ENCODE measurements at regions not wholly inside any gene's neighbourhood (a gene's known extent, or its start where the extent isn't known, plus 50 kb on each side); places are given as distances from the start of the nearest gene placed in this dataset.
"Not testable (repeated sequence)": the region's sequence is repeated elsewhere in the genome, so short reads cannot be mapped to it uniquely, and the experiment has no call there.

DNA sequence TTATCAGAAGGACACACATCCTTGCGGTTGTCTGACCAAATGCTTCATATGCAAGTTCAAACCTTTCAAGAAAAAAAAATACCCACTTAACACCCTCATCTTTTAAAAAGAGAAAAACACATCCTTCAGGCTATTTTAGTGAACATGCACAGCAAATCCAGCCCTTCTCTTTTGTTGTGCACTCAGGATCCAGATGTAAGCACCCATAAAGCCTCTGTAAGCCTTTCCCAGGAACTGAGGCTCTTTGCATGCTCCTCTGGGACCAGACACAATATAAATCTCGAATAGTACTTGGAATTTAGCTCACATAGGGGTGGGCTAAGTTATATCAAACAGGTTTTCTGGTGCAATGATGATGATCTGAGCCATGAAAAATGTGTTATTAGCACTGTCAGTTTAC, 308.8 kb upstream of the FAM98A start:
- DNase-seq: no peak

DNA sequence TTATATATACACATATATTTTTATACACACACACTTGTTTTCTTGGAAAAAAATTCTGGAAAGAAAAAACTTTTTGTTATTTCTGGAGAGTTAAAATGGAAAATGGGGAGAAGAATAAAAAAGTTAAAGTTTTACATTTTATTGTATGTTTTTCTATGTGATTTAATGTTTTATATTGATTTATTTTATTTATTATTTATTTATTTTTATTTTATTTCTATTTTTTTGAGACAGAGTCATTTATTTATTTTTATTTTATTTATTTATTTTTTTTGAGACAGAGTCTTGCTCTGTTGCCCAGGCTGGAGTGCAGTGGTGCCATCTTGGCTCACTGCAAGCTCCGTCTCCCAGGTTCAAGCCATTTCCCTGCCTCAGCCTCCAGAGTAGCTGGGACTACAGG, 307.0 kb upstream of the FAM98A start:
- DNase-seq: not testable (repeated sequence)

DNA sequence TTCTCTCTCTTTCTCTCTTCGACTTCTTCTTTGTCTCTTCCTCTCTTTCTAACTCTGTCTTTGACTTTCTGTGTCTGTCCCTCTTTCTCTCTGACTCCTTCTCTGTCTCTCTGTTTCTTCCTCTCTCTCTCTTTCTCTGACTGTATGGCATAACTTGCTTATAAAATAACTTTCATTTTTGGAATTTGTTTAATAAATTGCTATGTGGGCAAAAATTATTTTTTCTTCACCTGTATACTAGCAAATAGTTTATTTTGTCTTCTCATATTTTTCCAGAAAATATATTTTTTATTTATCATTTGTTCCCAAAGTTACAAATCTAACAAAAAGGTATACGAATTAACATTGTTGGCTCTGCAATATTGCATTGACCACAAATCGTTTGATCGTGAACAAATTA, 305.7 kb upstream of the FAM98A start:
- DNase-seq: no peak

DNA sequence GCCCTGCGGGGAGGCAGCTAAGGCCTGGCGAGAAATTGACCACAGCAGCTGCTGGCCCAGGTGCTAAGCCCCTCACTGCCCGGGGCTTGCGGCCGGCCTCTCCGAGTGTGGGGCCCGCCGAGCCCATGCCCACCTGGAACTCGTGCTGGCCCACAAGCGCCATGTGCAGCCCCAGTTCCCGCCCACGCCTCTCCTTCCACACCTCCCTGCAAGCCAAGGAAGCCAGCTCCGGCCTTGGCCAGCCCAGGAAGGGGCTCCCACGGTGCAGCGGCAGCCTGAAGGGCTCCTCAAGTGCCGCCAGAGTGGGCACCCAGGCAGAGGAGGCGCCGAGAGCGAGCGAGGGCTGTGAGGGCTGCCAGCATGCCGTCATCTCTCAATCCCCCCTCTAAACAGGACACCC, 304.6 kb upstream of the FAM98A start:
- no peak for DNase-seq

DNA sequence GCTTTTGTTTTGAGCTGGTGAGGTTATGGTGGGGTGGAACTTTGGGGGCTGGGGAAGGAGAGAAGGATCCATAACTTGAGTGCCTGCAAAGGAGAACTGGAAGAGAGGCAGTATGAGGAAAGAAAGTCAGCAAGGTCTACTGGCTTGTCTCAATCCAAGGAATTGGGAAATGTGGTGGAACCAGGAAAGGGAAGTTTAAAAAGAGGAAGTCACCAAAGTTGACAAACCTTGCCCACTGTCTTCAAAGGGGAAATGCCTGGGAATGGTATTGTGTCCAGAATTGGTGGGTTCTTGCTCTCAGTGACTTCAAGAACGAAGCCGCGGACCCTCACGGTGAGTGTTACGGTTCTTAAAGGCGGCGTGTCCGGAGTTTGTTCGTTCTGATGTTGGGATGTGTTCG, 304.1 kb upstream of the FAM98A start:
- DNase-seq: no peak

DNA sequence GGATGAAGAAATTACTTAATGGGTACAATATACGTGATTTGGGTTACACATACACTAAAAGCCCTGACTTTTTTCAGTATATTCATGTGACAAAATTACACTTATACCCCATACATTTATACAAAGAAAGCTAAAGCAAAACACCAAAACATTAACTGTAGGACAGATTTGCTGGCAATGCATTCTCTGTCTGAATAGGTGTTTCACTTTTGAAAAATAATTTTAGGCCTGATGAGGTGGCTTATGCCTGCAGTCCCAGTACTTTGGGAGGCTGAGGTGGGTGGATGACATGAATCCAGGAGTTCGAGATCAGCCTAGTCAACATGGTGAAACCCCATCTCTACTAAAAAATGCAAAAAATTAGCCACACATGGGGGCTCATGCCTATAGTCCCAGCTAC, 301.5 kb upstream of the FAM98A start:
- DNase-seq: no peak

DNA sequence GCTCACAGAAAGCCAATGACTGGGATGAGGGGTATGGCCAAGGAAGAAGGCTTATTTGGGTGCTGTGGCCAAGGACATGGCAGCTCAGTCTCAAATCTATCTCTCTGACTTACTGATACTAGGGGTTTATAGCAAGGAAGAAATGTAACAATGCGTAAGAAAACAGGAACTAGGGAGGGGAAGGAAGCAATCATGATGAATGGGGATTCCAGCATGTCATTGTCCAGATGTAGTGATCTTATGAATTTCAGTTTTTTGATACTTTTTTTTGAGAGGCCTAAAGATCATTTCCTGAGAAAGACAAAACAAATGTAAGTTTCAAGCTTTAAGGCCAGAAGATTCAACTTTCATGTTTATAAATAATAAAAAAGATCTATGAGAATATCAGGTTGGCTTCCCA, 298.6 kb upstream of the FAM98A start:
- DNase-seq: no peak

DNA sequence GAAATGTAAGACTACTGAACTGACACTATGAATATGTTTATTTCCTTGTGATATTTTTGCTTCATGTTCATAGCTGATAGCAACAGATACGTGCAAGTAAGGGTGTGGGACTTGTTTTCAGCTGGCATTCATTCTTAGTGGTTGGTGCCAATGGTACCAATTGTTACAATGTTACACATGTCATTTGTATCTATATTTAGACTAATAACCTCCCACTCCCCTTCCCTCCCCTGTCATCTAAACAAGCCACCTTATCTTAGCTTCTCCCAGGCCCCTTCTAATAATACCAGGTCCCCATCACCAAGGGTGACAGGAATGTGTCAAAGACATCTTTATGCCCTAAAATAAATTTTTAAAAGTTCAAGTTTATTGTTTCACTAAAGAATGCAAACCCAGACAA, 294.7 kb upstream of the FAM98A start:
- DNase-seq: no peak

DNA sequence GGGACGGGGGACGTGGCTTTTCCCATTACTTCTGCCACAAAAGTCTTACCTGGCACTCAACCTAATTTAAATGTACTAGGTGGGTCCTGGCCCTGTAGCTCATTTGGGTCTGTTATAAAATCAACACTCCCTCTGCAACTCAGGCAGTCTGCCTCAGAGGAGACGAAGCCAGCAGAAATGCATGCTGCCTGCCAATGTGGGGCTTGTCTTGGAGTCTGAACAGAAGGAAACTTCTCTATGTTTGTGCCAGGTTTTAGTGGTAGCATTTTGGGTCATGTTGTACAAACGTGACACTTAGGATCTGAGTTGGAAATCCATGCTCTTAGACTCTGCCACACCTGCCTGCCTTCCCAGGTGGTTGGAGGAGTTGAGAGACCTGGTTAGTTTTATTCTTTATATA, 292.5 kb upstream of the FAM98A start:
- no peak for DNase-seq

DNA sequence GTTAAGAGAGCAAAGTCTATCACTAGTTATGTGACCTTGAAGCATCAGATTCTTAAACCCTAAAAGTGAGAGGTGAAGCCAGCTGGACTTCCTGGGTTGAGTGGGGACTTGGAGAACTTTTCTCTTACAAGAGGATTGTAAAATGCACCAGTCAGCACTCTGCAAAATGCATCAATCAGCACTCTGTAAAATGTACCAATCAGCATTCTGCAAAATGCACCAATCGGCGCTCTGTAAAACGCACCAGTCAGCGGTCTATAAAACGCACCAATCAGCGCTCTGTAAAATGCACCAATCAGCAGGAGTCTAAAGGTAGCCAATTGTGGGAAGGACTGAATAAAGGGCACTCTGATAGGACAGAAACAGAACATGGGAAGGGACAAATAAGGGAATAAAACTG, 291.6 kb upstream of the FAM98A start:
- DNase-seq: no peak

DNA sequence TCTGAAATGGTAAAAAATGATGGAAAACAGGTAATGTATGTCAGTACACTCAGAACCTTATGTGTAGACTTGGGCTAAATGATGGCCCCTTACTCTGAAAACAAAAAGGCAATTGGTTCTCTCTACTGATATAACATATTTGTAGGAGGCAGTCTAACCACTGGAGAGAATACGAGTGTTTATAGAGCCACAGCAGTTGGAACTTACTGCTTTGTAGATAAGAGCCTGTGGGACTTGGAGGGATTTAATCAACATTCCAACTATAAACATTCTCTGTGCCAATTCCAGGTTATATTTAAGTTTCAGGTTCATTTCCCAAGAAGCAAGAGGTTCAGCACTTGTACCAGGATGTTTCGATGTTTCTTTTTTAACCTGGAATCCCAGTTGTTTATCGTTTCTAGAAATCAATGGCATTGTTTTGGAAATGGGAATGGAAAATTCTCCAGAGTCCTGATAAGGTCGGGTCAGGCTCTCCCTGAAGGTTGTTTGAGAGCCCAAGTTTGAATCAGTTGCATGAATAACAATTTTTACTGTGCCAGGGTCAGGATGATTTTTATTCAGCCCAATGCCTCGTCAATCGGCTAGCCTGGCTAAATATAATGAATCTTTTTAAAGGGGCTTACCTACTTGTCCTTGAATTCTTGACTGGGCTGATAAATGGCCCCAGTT, 278.4 kb upstream of the FAM98A start:
- no peak for DNase-seq

DNA sequence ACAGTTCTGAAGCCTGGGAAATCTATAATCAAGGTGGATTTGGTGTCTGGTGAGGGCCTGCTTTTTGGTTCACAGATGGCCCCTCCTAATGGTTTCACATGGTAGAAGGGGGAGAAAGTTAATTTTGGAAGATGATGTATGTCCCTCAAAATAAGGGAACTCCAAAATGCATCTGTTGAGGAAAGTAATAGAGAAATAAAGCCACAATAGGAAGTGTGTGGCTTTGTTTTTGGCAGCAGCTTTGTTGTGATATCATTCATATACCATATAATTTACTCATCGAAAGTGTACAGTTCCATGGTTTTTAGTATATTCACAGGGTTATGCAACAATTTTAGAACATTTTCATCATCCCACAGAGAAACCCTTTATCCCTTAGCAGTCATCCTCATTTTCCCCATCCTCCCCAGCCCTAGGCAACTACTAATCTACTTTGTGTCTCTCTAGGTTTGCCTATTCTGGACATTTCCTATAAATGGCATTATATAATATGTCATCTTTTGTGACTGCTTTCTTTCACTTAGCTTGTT, 274.0 kb upstream of the FAM98A start:
- no peak for DNase-seq

DNA sequence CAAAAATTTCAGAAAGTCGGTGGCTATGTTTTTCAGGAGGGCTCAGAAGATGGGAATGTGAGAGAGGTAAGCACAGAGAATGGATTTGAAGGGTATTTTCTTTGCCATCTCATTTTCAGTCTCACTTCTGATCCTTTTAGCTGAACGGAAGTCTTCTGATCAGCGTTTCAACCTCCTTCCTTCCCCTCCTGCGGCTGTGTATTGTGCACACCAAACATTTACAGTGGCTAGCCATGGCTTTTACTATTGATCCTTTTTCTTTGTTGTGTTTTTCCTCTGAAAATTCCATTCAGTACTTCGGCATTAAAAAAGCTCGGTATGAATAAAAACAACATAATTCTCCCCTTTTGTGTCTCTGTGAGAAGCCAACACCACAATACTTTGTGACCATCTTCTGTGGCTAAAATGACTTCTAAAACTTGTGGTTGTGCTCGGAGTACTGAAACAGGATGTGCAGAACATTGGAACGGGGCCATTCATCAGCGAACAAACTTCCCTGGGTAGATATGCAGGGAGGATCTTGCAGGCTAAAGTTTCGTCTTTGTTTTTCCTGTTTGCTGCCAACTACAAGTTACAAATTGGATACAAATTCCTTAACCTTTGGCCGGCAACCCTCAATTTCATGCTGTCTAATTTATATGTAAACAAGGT, 260.8 kb upstream of the FAM98A start:
- no peak for DNase-seq

DNA sequence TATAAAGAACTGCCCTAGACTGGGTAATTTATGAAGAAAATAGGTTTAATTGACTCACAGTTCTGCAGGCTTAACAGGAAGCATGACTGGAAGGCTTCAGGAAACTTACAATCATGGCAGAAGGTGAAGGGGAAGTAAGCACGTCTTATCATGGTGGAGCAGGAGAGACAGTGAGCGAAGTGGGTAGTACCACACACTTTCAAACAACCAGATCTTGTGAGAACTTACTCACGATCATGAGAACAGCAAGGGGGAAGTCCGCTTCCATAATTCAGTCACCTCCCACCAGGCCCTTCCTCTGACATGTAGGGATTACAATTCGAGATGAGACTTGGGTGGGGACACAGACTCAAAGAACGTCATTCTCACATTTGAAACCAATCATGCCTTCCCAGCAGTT, 260.1 kb upstream of the FAM98A start:
- no peak for DNase-seq

DNA sequence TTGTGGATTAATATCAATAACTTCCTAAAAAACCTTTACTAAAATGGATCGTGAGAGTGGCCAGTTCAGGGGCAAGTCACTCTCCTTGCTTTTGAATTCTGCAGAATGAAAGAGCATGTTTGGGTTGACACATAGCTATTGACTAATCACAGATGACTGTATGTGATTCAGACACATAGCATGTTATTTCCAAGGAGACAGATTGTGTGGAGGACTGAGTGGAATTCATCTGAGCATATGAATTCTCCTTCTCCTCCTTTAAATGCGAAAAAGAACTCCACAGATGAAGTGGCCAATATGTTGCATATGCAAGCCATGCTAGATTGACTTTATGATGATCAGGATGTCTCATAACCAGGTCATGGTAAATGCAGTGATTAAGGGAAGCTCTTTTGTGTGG, 249.4 kb upstream of the FAM98A start:
- peak; percentile 57 for DNase-seq

DNA sequence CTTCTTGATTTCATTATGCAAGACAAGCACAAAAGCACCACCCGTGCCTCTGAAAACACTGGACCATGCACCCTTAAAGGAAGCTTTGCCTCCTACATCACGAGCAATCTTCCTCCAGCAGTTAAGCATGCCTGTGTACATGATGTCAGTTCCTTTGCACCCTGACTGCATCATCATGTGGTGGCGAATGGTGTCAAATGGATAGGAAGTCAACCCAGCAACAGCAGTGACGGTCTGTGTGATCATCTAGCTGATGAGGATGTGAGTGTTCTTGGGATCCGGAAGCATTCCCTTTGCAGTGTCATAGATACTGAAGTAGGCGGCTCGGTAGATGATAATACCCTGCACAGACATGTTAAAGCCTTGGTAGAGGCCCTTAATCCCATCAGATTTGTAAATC, 240.7 kb upstream of the FAM98A start:
- no peak for DNase-seq

DNA sequence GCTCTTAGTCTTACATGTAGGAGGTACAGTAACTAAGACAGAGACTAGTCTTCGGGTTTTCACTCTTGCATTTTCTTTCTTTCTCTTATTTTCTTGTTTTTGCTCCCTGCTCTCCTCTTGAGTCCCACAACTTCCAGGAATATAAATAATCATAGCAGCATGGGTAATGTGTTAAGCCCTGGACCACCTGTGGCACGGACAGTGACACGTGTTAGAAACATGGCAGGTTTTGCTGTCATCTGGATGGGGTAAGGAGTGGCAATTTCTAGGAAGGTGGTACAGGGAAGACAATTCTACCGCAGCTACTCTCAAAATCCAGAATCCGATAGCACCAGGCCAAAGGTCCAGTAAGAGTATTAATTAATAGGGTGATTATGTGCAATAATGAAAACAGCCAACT, 237.5 kb upstream of the FAM98A start:
- no peak for DNase-seq

DNA sequence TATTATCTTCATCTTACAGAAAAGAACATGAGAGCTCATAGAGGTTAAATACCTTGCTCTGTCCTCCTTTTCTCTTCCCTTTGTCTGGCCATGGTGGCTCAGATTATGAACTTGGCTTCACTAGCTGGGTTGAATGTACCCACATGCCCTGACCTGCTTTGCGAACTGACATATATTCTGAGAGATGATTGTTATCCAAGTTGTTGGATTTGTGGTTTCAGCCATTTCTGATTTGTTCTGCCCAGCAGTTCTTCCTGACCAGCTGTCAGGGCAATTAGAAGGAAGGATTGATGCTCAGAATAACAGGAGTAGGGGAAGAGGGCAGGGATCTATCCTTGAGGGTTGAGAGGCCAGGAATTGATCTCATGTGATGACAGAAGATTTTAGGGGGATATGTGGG, 236.8 kb upstream of the FAM98A start:
- no peak for DNase-seq

DNA sequence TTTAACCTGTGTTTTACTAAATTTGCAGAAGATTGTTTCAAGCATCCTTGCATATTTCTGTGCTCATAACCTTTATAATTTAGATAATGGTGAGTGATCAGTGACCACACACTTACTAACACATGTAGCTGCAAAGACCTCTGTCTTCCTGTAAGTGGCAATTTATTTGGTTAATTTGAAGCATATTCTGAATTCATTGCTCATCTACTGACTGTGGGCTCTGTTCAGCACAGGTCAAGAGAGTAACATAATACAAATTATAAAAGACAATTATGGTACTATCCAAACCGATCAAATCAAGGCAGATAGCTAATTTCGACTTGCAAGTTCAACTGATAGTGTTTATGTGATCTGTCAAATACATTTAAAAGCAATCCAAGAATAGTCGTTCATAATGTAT, 223.9 kb upstream of the FAM98A start:
- no peak for DNase-seq

DNA sequence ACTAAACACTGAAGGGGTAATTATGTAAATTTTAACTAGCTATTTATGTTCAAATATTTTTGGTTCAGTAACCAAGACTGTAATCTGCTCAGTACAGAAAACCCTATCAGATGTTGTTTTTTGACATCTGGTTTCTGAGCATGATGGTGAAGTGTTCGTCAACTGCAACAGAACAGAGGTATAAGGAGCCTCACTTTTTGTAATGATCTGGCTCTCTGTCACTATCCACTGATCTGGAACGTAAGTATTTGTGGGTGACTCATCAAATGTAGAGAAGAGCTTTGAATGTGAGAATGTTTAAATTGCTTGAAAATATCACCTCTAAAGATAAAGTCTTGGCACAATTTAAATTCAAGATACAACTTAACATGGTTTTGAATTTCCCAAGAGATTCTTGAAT, 213.6 kb upstream of the FAM98A start:
- DNase-seq: no peak

DNA sequence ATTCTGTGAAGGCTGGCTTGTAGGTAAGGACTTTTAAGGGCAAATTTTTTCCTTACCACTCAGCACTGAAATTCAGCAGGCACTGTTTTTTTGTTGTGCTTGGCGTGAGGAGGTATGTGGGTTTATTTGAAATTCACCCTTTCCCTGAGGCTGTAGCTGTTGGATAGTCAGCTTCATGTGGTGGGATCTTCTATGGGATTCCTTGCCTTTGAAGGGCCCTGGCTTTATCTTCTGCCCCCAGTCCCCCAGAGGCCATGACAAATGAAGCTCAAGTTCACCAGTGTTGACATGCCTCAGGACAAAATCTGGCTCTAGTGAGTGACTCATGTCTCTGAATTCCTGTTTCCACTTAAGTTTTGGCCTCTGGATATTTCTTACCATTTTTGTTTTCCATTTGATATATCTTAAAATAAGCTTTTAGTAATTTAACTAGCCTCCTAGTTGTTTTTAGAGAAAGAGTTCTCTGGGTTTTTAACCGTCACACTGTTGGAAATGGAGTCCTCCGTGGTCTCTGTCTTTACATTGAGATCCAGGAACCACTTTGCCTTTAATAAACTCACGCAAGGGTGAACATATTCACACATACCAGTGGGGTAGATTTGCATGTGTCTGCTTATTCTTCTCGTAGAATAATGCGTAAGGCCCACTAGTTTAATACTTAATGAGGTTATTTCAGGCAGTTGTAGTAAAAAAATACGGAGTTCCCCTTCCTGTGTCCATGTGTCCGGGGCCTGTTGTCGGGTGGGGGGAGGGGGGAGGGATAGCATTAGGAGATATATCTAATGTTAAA, 211.1 kb upstream of the FAM98A start:
- DNase-seq: peak; percentile 26

DNA sequence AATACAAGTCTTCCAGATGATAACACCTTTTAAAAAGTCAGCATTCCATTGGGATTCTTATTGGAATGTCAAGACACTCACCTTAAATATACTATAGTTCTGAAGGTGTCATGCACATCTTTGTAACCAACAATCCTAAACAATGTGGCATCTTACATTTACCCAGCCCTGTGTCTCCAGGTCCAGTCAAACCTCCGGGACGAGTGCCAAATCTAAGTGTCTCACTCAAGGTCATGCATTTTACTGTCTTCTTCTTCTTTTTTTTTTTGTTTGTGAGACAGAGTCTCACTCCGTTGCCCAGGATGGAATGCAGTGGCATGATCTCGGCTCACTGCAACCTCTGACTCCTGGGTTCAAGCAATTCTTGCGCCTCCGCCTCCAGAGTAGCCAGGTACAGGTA, 206.9 kb upstream of the FAM98A start:
- no peak for DNase-seq

DNA sequence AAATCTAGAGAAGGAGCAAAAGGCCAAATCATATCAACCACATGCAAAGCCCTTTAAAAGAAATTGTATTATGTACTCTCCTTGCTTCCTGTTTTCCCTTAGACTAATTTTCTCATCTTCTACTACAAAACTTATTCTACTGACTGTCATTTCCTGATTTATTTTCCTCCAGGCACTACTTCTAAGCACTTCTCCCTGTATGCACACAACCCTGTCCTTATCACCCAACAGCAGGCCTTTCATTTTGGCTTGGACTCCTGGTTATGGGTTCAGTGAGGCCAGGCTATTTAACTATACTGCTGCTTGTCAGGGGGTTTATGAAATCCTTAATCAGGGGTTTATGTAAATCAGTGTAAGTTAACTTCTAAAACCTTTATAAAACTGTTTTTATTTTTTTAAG, 205.1 kb upstream of the FAM98A start:
- no peak for DNase-seq

DNA sequence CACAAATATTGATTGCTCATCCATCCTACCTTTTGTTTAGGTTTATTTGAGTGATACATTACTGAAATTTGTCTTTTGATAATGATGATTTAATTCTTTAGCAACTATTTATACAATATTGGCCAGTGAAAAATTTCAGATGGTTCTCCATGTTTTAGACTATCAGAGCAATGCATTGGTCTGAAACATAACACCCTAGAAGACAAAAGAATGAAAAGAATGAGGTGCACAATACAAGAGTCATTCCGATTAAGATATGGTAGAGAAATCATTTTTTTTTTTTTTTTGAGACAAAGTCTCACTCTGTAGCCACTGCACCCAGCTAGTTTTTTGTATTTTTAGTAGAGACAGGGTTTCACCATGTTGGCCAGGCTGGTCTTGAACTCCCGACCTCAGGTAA, 197.4 kb upstream of the FAM98A start:
- no peak for DNase-seq
